HepG2 (cell line): ENCODE measurements at regions not wholly inside any gene's neighbourhood (a gene's known extent, or its start where the extent isn't known, plus 50 kb on each side); places are given as distances from the start of the nearest gene placed in this dataset.

Experiments used
- ATF7 ChIP-seq, 2 experiments: fragments of 450-650 bp in 1 of 2; sonication (generic) in 1 of 2; formaldehyde crosslinking in 1 of 2; IDR thresholded peaks; 2 replicates each; pipeline versions ENCODE4 v1.4.0 to v1.6.1; 2016 to 2020; ENCODE audit warnings: antibody characterized with exemption in 1 of 2, mild to moderate bottlenecking in 1 of 2, missing genetic modification reagents in 1 of 2
- CREM ChIP-seq, 2 experiments: sonication (generic) in 1 of 2; formaldehyde crosslinking in 1 of 2; IDR thresholded peaks; 2 replicates each; pipeline versions ENCODE4 v1.4.0 to v1.6.1; 2016 to 2020; ENCODE audit warnings: antibody characterized with exemption in 1 of 2, mild to moderate bottlenecking in 1 of 2, missing genetic modification reagents in 1 of 2
- NFKBIZ ChIP-seq: IDR thresholded peaks from 2 replicates; pipeline ENCODE4 v1.6.1; 2018; ENCODE audit warnings: missing genetic modification reagents, missing compliant biosample characterization
- PHF21A ChIP-seq: sonication (generic); formaldehyde crosslinking; IDR thresholded peaks from 2 replicates; pipeline ENCODE4 v1.5.0; 2020; ENCODE audit warnings: mild to moderate bottlenecking, missing genetic modification reagents
- POLR2AphosphoS5 ChIP-seq: IDR thresholded peaks from 2 replicates; pipeline ENCODE4 v1.6.1; 2012; ENCODE audit warnings: low read depth, low read length
- TBX3 ChIP-seq: fragments of 450-650 bp; IDR thresholded peaks from 2 replicates; pipeline ENCODE4 v1.6.1; 2017; ENCODE audit warnings: antibody characterized with exemption, mild to moderate bottlenecking, inconsistent platforms, borderline replicate concordance
- ZFYVE20 ChIP-seq: sonication (generic); formaldehyde crosslinking; IDR thresholded peaks from 2 replicates; pipeline ENCODE4 v1.8.0; 2023; ENCODE audit warnings: low read depth, mild to moderate bottlenecking, moderate library complexity, missing genetic modification reagents, borderline replicate concordance
- ZNF724P ChIP-seq: sonication (generic); formaldehyde crosslinking; IDR thresholded peaks from 2 replicates; pipeline ENCODE4 v1.8.0; 2022; ENCODE audit warnings: missing genetic modification reagents, borderline replicate concordance
- TF ChIP-seq, protein P1 (sequence below): sonication (generic); formaldehyde crosslinking; IDR thresholded peaks from 2 replicates; pipeline ENCODE4 v1.5.0; 2020; ENCODE audit warnings: mild to moderate bottlenecking, missing genetic modification reagents
- TF ChIP-seq, protein P2 (sequence below): IDR thresholded peaks from 2 replicates; pipeline ENCODE4 v1.6.1; 2016; ENCODE audit warnings: low read depth, missing genetic modification reagents, missing compliant biosample characterization
- TF ChIP-seq, protein P3 (sequence below): sonication (generic); formaldehyde crosslinking; IDR thresholded peaks from 2 replicates; pipeline ENCODE4 v1.5.1; 2020; ENCODE audit warnings: mild to moderate bottlenecking, missing genetic modification reagents, moderate library complexity

DNA sequence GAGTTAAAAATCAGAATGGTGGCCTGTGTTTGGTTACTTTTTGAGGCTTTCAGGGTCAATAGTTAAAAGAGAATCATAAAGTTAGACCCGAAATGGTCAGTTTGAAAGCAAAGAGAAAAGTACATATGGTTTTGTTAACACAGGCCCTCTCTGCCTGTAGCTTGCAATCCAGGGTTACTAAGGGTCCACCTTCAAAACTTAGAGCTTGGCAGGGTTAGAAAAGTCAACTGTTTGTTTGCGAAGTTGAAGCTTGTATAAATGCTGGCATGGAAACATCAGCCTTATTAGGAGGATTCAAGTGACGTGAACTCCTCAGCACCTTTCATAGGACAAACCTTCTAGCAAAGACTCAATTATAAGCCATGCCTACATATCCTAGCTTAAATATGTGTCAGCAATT is 196.3 kb upstream of the SEMA3A start (continued):
- TF ChIP-seq, protein P1, sequence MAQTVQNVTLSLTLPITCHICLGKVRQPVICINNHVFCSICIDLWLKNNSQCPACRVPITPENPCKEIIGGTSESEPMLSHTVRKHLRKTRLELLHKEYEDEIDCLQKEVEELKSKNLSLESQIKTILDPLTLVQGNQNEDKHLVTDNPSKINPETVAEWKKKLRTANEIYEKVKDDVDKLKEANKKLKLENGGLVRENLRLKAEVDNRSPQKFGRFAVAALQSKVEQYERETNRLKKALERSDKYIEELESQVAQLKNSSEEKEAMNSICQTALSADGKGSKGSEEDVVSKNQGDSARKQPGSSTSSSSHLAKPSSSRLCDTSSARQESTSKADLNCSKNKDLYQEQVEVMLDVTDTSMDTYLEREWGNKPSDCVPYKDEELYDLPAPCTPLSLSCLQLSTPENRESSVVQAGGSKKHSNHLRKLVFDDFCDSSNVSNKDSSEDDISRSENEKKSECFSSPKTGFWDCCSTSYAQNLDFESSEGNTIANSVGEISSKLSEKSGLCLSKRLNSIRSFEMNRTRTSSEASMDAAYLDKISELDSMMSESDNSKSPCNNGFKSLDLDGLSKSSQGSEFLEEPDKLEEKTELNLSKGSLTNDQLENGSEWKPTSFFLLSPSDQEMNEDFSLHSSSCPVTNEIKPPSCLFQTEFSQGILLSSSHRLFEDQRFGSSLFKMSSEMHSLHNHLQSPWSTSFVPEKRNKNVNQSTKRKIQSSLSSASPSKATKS = no peak
- TF ChIP-seq POLR2AphosphoS5 (no peak), ATF7 (IDR thresholded peaks at IDR 0.05) (no peak), ATF7 (CRISPR knock-in tag; IDR thresholded peaks at IDR 0.05) (no peak), PHF21A (CRISPR knock-in tag) (no peak), ZFYVE20 (CRISPR knock-in tag) (no peak), TBX3 (no peak), ZNF724P (no peak), CREM (IDR thresholded peaks at IDR 0.05) (no peak), CREM (CRISPR knock-in tag; IDR thresholded peaks at IDR 0.05) (no peak), NFKBIZ (CRISPR knock-in tag) (no peak)
- TF ChIP-seq, protein P2, sequence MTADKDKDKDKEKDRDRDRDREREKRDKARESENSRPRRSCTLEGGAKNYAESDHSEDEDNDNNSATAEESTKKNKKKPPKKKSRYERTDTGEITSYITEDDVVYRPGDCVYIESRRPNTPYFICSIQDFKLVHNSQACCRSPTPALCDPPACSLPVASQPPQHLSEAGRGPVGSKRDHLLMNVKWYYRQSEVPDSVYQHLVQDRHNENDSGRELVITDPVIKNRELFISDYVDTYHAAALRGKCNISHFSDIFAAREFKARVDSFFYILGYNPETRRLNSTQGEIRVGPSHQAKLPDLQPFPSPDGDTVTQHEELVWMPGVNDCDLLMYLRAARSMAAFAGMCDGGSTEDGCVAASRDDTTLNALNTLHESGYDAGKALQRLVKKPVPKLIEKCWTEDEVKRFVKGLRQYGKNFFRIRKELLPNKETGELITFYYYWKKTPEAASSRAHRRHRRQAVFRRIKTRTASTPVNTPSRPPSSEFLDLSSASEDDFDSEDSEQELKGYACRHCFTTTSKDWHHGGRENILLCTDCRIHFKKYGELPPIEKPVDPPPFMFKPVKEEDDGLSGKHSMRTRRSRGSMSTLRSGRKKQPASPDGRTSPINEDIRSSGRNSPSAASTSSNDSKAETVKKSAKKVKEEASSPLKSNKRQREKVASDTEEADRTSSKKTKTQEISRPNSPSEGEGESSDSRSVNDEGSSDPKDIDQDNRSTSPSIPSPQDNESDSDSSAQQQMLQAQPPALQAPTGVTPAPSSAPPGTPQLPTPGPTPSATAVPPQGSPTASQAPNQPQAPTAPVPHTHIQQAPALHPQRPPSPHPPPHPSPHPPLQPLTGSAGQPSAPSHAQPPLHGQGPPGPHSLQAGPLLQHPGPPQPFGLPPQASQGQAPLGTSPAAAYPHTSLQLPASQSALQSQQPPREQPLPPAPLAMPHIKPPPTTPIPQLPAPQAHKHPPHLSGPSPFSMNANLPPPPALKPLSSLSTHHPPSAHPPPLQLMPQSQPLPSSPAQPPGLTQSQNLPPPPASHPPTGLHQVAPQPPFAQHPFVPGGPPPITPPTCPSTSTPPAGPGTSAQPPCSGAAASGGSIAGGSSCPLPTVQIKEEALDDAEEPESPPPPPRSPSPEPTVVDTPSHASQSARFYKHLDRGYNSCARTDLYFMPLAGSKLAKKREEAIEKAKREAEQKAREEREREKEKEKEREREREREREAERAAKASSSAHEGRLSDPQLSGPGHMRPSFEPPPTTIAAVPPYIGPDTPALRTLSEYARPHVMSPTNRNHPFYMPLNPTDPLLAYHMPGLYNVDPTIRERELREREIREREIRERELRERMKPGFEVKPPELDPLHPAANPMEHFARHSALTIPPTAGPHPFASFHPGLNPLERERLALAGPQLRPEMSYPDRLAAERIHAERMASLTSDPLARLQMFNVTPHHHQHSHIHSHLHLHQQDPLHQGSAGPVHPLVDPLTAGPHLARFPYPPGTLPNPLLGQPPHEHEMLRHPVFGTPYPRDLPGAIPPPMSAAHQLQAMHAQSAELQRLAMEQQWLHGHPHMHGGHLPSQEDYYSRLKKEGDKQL (CRISPR knock-in tag) = no peak
- TF ChIP-seq, protein P3, sequence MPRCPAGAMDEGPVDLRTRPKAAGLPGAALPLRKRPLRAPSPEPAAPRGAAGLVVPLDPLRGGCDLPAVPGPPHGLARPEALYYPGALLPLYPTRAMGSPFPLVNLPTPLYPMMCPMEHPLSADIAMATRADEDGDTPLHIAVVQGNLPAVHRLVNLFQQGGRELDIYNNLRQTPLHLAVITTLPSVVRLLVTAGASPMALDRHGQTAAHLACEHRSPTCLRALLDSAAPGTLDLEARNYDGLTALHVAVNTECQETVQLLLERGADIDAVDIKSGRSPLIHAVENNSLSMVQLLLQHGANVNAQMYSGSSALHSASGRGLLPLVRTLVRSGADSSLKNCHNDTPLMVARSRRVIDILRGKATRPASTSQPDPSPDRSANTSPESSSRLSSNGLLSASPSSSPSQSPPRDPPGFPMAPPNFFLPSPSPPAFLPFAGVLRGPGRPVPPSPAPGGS (CRISPR knock-in tag) = no peak
